ENCODE measurements at regions not wholly inside any gene's neighbourhood (a gene's known extent, or its start where the extent isn't known, plus 50 kb on each side); places are given as distances from the start of the nearest gene placed in this dataset.

GRCh38 chr6:134642279-134642678, 307.6 kb downstream of the ALDH8A1 start:
- intact Hi-C loops (cut with DNase I) = loop anchor here in 1 of 2 donors (5.0 to 10.0 kb wide), 3 partner anchors 173 to 465 kb away; no protein-coding TSS in a partner anchor

GRCh38 chr6:134640975-134641429, 308.9 kb downstream of the ALDH8A1 start:
- Histone ChIP-seq H3K9me3 (replicated peaks in 1 of 3) (no peaks in the 10 kb centered on the region), H3K4me3 (no peak overlapping the region), H3K27me3 (no peaks in the 10 kb centered on the region), H3K27ac (peak overlapping the region in 1 of 5 donors; percentile 47), H3K36me3 (replicated peaks in 1 of 2) (no peaks in the 10 kb centered on the region), H3K4me1 (replicated peaks in 1 of 2) (peaks cover 0 to 5% of the 10 kb centered on the region in 2 donors)
- TF ChIP-seq POLR2A (IDR thresholded peaks at IDR 0.05) = no peak
- TF ChIP-seq CTCF (IDR thresholded peaks at IDR 0.05) = peak; percentile 90 to 99 (median 98)
- intact Hi-C loops (cut with DNase I) = loop anchor here in 1 of 2 donors (5.0 to 10.0 kb wide), 3 partner anchors 174 to 464 kb away; no protein-coding TSS in a partner anchor
- peak; percentile 78 to 96 (median 87) for DNase-seq
- WGBS, 4 donors = 15 to 40% (median 35%) methylated on average over 1 of the region's 1 CpG

More at GRCh38 chr6:134642279-134642678, 307.6 kb downstream of the ALDH8A1 start:
- 69 to 100% (median 87%) methylated on average over 2 of the region's 2 CpGs for whole genome bisulfite sequencing, 4 donors
- no peaks in the 10 kb centered on the region for H3K9me3 ChIP-seq (replicated peaks in 1 of 3)
- H3K36me3 ChIP-seq (replicated peaks in 1 of 2) = no peaks in the 10 kb centered on the region
- no peak for DNase-seq
- H3K4me3 ChIP-seq = no peak overlapping the region
- no peaks in the 10 kb centered on the region for H3K27me3 ChIP-seq
- peaks cover 0 to 5% of the 10 kb centered on the region in 2 donors for H3K4me1 ChIP-seq (replicated peaks in 1 of 2)
- TF ChIP-seq CTCF (IDR thresholded peaks at IDR 0.05) (no peak), POLR2A (IDR thresholded peaks at IDR 0.05) (no peak)
- H3K27ac ChIP-seq = no peak overlapping the region

- Histone ChIP-seq H3K27me3 (no peaks in the 10 kb centered on the region), H3K27ac (peak overlapping the region in 1 of 5 donors; percentile 47), H3K4me3 (no peak overlapping the region), H3K4me1 (replicated peaks in 1 of 2) (peaks cover 0 to 5% of the 10 kb centered on the region in 2 donors), H3K36me3 (replicated peaks in 1 of 2) (no peaks in the 10 kb centered on the region), H3K9me3 (replicated peaks in 1 of 3) (no peaks in the 10 kb centered on the region)
- WGBS, 4 donors = 69 to 82% (median 75%) methylated on average over 4 of the region's 4 CpGs
- DNase-seq = no peak
- no peak for TF ChIP-seq POLR2A (IDR thresholded peaks at IDR 0.05)
- no peak for TF ChIP-seq CTCF (IDR thresholded peaks at IDR 0.05)
- intact Hi-C loops (cut with DNase I) = loop anchor here in 1 of 2 donors (5.0 to 10.0 kb wide), 3 partner anchors 175 to 463 kb away; no protein-coding TSS in a partner anchor
Observed at GRCh38 chr6:134640229-134640628, 309.7 kb downstream of the ALDH8A1 start.

- no peaks in the 10 kb centered on the region for H3K9me3 ChIP-seq (replicated peaks in 1 of 3)
- intact Hi-C loops (cut with DNase I) = loop anchor here in 1 of 2 donors (10.0 kb wide), 1 partner anchor 463 kb away; no protein-coding TSS in a partner anchor
- no peak overlapping the region for H3K4me3 ChIP-seq
- H3K36me3 ChIP-seq (replicated peaks in 1 of 2) = no peaks in the 10 kb centered on the region
- no peaks in the 10 kb centered on the region for H3K27me3 ChIP-seq
- H3K4me1 ChIP-seq (replicated peaks in 1 of 2) = peaks cover 0 to 5% of the 10 kb centered on the region in 2 donors
- no peak for DNase-seq
- 87 to 100% (median 90%) methylated on average over 1 of the region's 1 CpG for WGBS, 4 donors
- TF ChIP-seq CTCF (IDR thresholded peaks at IDR 0.05) (no peak), POLR2A (IDR thresholded peaks at IDR 0.05) (no peak)
- H3K27ac ChIP-seq = no peak overlapping the region
Observed at GRCh38 chr6:134637847-134638437, 312.0 kb downstream of the ALDH8A1 start.

Data from adrenal gland (tissue), 9 donors.